ENCODE measurements at regions not wholly inside any gene's neighbourhood (a gene's known extent, or its start where the extent isn't known, plus 50 kb on each side); places are given as distances from the start of the nearest gene placed in this dataset.

DNA sequence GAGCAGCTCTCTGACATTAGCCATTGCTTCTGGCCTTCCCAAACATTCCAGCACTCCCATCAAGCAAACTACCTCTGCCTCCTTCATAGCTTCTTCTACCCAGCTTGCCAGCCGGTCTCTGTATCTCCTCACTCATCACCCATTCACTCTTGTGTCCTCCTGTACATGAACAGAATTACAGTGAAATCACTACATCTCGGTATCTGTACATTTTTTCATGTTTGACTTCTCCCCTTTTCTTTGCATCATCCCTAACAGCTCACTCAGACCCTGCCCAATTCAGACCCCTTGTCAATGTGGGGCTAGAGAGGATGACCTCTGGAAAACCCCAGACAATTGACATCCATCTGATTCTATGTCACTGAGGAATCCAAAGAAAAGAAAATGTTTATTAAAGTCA, 335.8 kb downstream of the TNS1 start:
- TF ChIP-seq, protein P1, sequence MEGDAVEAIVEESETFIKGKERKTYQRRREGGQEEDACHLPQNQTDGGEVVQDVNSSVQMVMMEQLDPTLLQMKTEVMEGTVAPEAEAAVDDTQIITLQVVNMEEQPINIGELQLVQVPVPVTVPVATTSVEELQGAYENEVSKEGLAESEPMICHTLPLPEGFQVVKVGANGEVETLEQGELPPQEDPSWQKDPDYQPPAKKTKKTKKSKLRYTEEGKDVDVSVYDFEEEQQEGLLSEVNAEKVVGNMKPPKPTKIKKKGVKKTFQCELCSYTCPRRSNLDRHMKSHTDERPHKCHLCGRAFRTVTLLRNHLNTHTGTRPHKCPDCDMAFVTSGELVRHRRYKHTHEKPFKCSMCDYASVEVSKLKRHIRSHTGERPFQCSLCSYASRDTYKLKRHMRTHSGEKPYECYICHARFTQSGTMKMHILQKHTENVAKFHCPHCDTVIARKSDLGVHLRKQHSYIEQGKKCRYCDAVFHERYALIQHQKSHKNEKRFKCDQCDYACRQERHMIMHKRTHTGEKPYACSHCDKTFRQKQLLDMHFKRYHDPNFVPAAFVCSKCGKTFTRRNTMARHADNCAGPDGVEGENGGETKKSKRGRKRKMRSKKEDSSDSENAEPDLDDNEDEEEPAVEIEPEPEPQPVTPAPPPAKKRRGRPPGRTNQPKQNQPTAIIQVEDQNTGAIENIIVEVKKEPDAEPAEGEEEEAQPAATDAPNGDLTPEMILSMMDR (IDR thresholded peaks at IDR 0.05; ENCODE audit: insufficient read depth, low read length), result no peak
- no peak overlapping the region for H3K4me3 ChIP-seq (ENCODE audit: low read depth, low read length)
- no peak for DNase-seq (ENCODE audit: low read depth)

DNA sequence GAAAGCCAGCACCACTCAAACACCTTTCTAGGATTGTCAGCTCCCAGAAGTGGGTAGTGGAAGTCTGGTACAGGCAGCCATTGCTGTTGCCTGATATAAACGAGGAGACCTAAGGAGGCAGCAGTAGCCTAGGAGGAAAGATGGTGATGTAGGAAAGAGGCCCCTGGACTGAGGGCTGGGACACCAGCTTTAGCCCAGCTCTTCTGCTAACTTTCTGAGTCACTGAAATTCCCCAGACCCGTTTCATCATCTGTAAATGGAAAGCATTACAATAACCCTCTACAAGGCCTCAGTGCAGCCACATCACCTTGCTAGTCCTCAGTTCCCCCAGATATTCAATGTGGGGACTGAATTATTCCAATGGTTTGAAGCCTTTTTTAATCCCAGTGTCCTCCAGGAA, 336.5 kb downstream of the TNS1 start:
- no peak overlapping the region for H3K4me3 ChIP-seq (ENCODE audit: low read depth, low read length)
- TF ChIP-seq, protein P1 (IDR thresholded peaks at IDR 0.05; ENCODE audit: insufficient read depth, low read length), result no peak
- DNase-seq (ENCODE audit: low read depth), result peak; percentile 57

DNA sequence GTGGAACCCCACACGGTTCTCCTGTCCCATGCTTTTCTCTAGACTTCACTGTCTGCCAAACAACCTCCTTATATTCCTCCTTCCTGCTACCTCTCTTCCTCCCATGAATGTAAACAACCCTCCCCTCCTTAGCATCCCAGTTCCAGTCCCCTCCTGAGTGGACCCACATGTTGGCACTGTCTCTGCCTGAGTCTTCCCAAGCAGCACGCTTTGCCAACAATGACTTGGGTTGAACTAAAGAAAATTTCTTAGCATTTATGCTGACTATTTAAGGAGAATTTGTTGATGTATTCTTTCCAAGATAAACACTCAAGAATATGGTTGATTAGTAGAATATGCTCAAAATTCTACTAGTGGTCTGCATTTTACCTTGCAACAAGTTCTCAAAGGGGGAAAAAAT, 338.0 kb downstream of the TNS1 start:
- no peak overlapping the region for H3K4me3 ChIP-seq (ENCODE audit: low read depth, low read length)
- TF ChIP-seq, protein P1 (IDR thresholded peaks at IDR 0.05; ENCODE audit: insufficient read depth, low read length), result no peak
- peak; percentile 27 for DNase-seq (ENCODE audit: low read depth)

DNA sequence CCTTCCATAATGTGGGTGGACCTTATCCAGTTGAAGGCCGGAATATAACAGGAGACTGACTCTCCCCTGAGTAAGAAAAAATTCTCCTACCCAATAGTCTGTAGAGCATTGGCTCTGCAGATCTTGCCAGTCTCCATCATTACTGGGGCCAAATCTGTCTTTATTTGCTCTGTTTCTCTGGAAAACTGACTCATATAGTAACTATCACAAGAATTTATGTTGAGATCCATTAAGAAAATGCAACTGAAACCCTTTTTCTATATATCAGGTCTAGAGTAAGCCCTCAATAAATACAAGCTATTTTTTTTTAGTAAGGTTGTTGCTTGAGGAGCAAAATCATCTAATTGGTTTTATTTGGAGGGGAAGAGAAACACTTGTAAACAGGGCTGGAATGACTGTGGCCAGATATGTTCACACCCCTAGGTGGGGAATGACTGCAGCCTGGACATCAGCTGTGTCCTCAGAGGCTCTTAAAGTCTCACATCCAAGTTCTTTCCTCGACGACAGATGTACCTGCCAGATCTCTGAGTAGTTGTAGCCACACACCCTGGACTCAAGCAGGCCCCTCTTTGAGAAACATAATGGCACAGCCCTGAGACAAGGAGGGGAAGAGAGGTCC, 339.7 kb downstream of the TNS1 start:
- DNase-seq (ENCODE audit: low read depth), result peak; percentile 48
- TF ChIP-seq, protein P1 (IDR thresholded peaks at IDR 0.05; ENCODE audit: insufficient read depth, low read length), result no peak
- no peak overlapping the region for H3K4me3 ChIP-seq (ENCODE audit: low read depth, low read length)

DNA sequence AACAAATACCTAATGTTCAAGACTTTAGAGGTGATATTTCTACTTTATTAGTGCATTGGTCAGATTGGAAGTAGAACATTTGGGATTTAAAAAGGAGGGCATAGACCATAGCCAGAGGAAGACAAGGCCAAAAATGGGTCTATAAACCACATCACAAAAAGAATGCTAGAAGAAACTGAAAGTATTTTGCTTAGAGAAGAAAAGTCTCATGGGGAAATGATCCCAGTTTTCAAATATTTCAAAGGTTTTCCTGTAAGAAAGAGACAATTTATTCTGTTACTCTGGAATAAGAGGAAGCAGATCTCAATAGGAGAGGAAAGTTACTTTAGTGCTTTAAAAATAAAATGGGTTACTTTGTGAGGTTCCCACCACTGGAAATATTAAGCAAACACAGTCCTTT, 341.4 kb downstream of the TNS1 start:
- TF ChIP-seq, protein P1 (IDR thresholded peaks at IDR 0.05; ENCODE audit: insufficient read depth, low read length), result no peak
- H3K4me3 ChIP-seq (ENCODE audit: low read depth, low read length), result no peak overlapping the region
- DNase-seq (ENCODE audit: low read depth), result peak; percentile 26

DNA sequence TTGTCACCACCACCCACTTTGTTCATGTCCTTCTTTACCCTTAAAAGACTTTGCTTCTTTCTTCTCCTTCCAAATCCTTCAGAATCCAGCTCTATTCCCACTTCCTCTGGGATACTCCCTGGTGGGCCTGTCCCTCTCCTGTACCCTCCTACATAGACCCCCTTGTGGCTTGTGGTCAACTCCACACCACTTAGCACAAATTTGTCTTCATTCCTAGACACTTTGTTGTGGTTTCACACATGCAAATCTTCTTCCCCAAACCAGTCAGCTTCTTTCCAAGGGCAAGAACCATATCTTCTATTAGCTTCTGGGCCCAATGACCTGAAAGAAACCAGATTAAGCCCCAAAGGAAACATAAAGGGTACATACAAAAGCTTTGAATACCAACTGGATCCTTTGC, 342.4 kb downstream of the TNS1 start:
- TF ChIP-seq, protein P1 (IDR thresholded peaks at IDR 0.05; ENCODE audit: insufficient read depth, low read length), result no peak
- DNase-seq (ENCODE audit: low read depth), result no peak
- H3K4me3 ChIP-seq (ENCODE audit: low read depth, low read length), result no peak overlapping the region

DNA sequence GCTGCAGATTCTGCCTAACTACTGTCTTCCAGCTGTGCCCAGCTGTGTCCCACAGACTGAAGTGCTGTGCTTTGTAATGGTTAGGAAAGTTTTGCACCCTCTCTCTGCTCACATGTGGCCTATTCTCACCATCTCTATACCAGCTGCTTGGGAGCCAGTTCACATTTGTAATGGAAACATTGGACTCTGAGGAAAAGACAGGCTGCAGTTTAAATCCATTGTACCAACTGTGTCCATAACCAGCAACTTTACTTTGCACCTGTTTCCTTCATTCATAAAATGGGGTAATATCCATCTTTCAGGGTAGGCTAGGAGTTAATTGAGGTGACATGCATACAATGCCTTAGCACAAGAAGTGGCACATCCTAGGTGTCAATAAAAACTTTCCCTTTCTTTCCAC, 344.0 kb downstream of the TNS1 start:
- DNase-seq (ENCODE audit: low read depth), result no peak
- TF ChIP-seq, protein P1 (IDR thresholded peaks at IDR 0.05; ENCODE audit: insufficient read depth, low read length), result no peak

More for the DNA sequence above, 344.0 kb downstream of the TNS1 start:
- H3K4me3 ChIP-seq (ENCODE audit: low read depth, low read length), result no peak overlapping the region

Data from fibroblast of the aortic adventitia (primary cell).